AG04450 (cell line): ENCODE measurements at regions not wholly inside any gene's neighbourhood (a gene's known extent, or its start where the extent isn't known, plus 50 kb on each side); places are given as distances from the start of the nearest gene placed in this dataset.

ENCODE experiments used
- CTCF ChIA-PET: fragments of 300-600, 350-600 bp; formaldehyde crosslinking; extraction: SDS; loops from one replicate; lab custom pipeline; 2022; ENCODE audit warnings: antibody characterized with exemption, inconsistent platforms; lab: Charles Lee
- POLR2A ChIA-PET: fragments of 350-600 bp; formaldehyde crosslinking; extraction: SDS; loops from one replicate; lab custom pipeline; 2021; ENCODE audit warnings: antibody characterized with exemption, inconsistent platforms; lab: Yijun Ruan, JAX
- DNase-seq: peaks from one replicate; pipeline ENCODE4 v3.0.0-alpha.2; 2011; ENCODE audit warnings: low read depth, low spot score
- H3K27ac ChIP-seq: one replicate; pipeline ENCODE4 v1.5.1; 2012; ENCODE audit warnings: low read depth, low read length, control low read depth
- H3K27me3 ChIP-seq: one replicate; pipeline ENCODE4 v1.6.0; 2012; ENCODE audit warnings: low read length; ENCODE audit not compliant: control insufficient read depth, insufficient read depth
- H3K4me3 ChIP-seq: 2 replicates; pipeline ENCODE4 v1.5.1; 2011; ENCODE audit warnings: mild to moderate bottlenecking, low read depth, low read length, control low read depth
- H3K9me3 ChIP-seq: 2 replicates; pipeline ENCODE4 v1.5.1; 2012; ENCODE audit warnings: low read length; ENCODE audit not compliant: control insufficient read depth, insufficient read depth
- TF ChIP-seq, protein P1 (sequence below): IDR thresholded peaks from 2 replicates; pipeline ENCODE4 v1.5.1; 2011; ENCODE audit warnings: low read depth, low read length, control low read depth, inconsistent platforms

DNA sequence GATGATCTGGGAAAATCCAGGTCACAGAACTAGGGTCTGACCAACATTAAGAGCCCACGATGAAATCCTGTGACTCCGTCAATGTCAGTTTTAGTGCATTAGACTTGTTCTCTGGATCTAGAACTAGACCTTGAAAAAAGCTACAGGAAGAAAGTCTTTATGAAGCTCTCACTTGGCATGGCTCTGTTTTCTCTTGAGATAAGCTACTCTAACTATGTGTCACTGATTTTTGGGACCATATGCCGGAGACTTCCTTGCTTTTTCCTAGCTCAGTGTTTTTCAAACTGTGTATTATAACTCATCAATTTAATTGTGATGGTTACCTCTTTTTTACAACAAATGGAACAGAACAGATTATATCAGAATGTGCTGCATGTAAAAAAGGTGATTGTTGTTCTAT, 379.7 kb upstream of the DAB1 start:
- Histone ChIP-seq H3K27me3 (no peaks in the 10 kb centered on the region), H3K4me3 (no peak overlapping the region), H3K9me3 (no peaks in the 10 kb centered on the region), H3K27ac (no peak overlapping the region)
- no peak for DNase-seq
- TF ChIP-seq, protein P1, sequence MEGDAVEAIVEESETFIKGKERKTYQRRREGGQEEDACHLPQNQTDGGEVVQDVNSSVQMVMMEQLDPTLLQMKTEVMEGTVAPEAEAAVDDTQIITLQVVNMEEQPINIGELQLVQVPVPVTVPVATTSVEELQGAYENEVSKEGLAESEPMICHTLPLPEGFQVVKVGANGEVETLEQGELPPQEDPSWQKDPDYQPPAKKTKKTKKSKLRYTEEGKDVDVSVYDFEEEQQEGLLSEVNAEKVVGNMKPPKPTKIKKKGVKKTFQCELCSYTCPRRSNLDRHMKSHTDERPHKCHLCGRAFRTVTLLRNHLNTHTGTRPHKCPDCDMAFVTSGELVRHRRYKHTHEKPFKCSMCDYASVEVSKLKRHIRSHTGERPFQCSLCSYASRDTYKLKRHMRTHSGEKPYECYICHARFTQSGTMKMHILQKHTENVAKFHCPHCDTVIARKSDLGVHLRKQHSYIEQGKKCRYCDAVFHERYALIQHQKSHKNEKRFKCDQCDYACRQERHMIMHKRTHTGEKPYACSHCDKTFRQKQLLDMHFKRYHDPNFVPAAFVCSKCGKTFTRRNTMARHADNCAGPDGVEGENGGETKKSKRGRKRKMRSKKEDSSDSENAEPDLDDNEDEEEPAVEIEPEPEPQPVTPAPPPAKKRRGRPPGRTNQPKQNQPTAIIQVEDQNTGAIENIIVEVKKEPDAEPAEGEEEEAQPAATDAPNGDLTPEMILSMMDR, result no peak
- POLR2A ChIA-PET, result no interaction called here
- CTCF ChIA-PET, result no interaction called here

DNA sequence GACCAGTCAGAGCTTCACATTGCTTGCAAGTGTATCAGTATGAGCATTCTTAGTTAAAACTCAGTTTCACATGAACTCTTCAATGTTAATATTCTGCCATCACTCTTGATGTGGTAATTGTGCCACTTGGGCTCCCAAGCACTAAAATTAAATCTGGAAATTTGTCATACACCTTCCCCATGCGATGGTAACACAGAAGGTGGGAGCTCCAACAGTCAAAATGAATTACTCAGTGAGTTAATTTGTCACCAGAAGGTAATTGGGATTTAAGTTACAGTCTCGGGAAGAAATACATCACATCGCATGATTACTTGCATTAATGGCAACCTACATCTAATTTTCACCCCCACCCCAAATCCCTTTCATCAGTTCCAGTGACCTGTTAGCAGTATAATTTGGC, 376.5 kb upstream of the DAB1 start:
- TF ChIP-seq, protein P1, result no peak
- Histone ChIP-seq H3K27ac (no peak overlapping the region), H3K9me3 (no peaks in the 10 kb centered on the region), H3K4me3 (no peak overlapping the region), H3K27me3 (no peaks in the 10 kb centered on the region)
- POLR2A ChIA-PET, result no interaction called here
- CTCF ChIA-PET, result no interaction called here
- DNase-seq, result no peak

DNA sequence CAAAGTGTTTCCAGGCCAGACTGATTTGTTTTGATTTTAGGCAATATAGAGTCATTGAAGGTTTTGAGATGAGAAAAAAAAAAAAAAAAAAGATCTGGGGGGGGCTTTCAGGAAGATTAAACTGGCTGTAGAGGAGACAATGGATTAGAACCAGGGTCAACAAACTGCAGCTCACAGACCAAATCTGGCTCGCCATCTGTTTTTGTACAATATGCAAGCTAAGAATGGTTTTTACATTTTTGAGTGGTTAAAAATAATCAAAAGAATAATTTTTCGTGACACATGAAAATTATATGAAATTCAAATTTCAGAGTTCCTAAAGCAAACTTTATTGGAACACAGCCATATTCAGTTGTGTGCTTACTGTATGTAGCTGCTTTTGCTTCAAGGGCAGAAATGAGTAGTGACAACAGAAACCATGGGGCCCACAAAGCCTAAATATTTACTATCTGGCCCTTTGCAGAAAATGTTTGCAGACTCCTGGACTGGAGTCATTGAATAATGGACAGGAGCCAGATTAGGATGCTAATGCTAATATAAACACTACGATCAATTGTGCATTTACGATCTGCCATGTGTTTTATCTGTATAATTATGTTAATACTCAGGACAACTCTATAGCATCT, 375.7 kb upstream of the DAB1 start:
- H3K9me3 ChIP-seq, result no peaks in the 10 kb centered on the region
- no peak overlapping the region for H3K4me3 ChIP-seq
- TF ChIP-seq, protein P1, result no peak
- ChIA-PET CTCF (no interaction called here), POLR2A (no interaction called here)
- H3K27me3 ChIP-seq, result no peaks in the 10 kb centered on the region
- no peak overlapping the region for H3K27ac ChIP-seq
- no peak for DNase-seq

DNA sequence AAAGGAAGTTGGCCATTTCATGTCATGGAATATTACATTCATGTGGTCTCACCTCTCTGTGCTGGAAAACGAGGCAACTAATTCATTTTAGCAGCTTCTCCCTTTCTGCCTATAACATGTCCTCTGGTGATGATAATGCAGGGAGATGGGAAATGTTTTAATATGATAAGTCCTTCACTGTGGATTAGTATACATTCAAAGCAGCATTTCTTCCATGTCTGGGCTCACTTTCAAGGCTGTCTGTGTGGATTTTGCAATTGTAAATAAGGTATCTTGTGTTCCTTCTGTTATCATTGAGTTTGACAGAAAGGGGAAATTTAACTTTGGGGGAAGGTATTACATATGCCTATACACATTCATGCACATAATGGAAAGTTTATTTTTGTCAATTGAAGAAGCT, 374.7 kb upstream of the DAB1 start:
- CTCF ChIA-PET, result no interaction called here
- POLR2A ChIA-PET, result no interaction called here
- Histone ChIP-seq H3K27ac (no peak overlapping the region), H3K27me3 (no peaks in the 10 kb centered on the region), H3K9me3 (no peaks in the 10 kb centered on the region), H3K4me3 (no peak overlapping the region)
- no peak for DNase-seq
- TF ChIP-seq, protein P1, result no peak

DNA sequence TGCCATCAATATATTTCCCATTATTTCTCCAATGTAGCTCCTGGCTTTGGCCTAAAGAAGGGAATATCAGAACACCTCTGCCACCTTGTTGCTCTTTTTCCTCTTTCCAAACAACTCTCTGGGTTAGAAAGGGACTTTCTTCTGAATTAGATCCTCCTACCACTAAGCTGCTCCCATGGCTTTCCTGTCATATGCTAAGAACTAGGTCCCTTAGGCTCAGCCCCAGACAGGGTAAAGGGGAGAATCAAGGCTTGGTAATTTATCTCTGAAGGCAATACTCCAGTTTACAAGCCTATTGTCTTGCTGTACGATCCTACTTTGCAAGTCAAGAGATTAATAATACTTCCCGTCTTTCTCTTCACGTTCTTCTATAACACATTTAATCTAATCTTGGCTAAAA, 373.2 kb upstream of the DAB1 start:
- POLR2A ChIA-PET, result no interaction called here
- Histone ChIP-seq H3K4me3 (no peak overlapping the region), H3K27ac (no peak overlapping the region), H3K9me3 (no peaks in the 10 kb centered on the region), H3K27me3 (no peaks in the 10 kb centered on the region)
- no peak for DNase-seq
- TF ChIP-seq, protein P1, result no peak
- CTCF ChIA-PET, result no interaction called here
